IPS-20b (cell line): ENCODE measurements at regions not wholly inside any gene's neighbourhood (a gene's known extent, or its start where the extent isn't known, plus 50 kb on each side); places are given as distances from the start of the nearest gene placed in this dataset.

Experiments used
- H3K27ac ChIP-seq: one replicate; pipeline ENCODE4 v1.5.1; 2013; ENCODE audit warnings: low read length
- H3K27me3 ChIP-seq: 2 replicates; pipeline ENCODE4 v1.6.1; 2013; ENCODE audit warnings: mild to moderate bottlenecking, low read length, inconsistent platforms; ENCODE audit not compliant: insufficient read depth
- H3K36me3 ChIP-seq: 2 replicates; pipeline ENCODE4 v1.6.1; 2013; ENCODE audit warnings: low read depth, mild to moderate bottlenecking, inconsistent platforms, low read length, moderate library complexity; ENCODE audit not compliant: insufficient read depth
- H3K4me1 ChIP-seq: 2 replicates; pipeline ENCODE4 v1.6.1; 2013; ENCODE audit warnings: mild to moderate bottlenecking, control low read depth, inconsistent platforms, low read length, moderate library complexity; ENCODE audit not compliant: insufficient read depth
- H3K4me3 ChIP-seq: 2 replicates; pipeline ENCODE4 v1.5.1; 2013; ENCODE audit warnings: mild to moderate bottlenecking, low read length, inconsistent platforms
- H3K9ac ChIP-seq: 2 replicates; pipeline ENCODE4 v1.6.1; 2013; ENCODE audit warnings: low read depth, mild to moderate bottlenecking, inconsistent platforms, low read length, moderate library complexity
- H3K9me3 ChIP-seq: 2 replicates; pipeline ENCODE4 v1.6.1; 2013; ENCODE audit warnings: mild to moderate bottlenecking, low read depth, low read length, inconsistent platforms; ENCODE audit not compliant: insufficient read depth

- Histone ChIP-seq H3K36me3 (no peaks in the 10 kb centered on the region), H3K27ac (no peak overlapping the region), H3K4me1 (peaks cover 7% of the 10 kb centered on the region; the same call in 1 of the 2 replicates), H3K9ac (no peak overlapping the region), H3K4me3 (no peak overlapping the region), H3K9me3 (no peaks in the 10 kb centered on the region), H3K27me3 (no peaks in the 10 kb centered on the region)
These were observed 221.2 kb upstream of the ANKRD55 start for GRCh38 chr5:56454219-56454862.

- Histone ChIP-seq H3K36me3 (no peaks in the 10 kb centered on the region), H3K4me1 (no peaks in the 10 kb centered on the region), H3K9me3 (no peaks in the 10 kb centered on the region), H3K27me3 (no peaks in the 10 kb centered on the region), H3K9ac (no peak overlapping the region), H3K27ac (no peak overlapping the region), H3K4me3 (no peak overlapping the region)
These were observed 218.6 kb upstream of the ANKRD55 start for GRCh38 chr5:56451742-56452141.

GRCh38 chr5:56450766-56451165, 217.6 kb upstream of the ANKRD55 start:
- H3K9me3 ChIP-seq: no peaks in the 10 kb centered on the region
- no peak overlapping the region for H3K9ac ChIP-seq
- H3K36me3 ChIP-seq: no peaks in the 10 kb centered on the region
- no peak overlapping the region for H3K4me3 ChIP-seq
- no peaks in the 10 kb centered on the region for H3K27me3 ChIP-seq
- no peaks in the 10 kb centered on the region for H3K4me1 ChIP-seq
- H3K27ac ChIP-seq: no peak overlapping the region

GRCh38 chr5:56449071-56449640, 216.0 kb upstream of the ANKRD55 start:
- H3K27ac ChIP-seq: no peak overlapping the region
- no peak overlapping the region for H3K4me3 ChIP-seq

GRCh38 chr5:56447656-56448055, 214.5 kb upstream of the ANKRD55 start:
- H3K27ac ChIP-seq: no peak overlapping the region
- no peaks in the 10 kb centered on the region for H3K36me3 ChIP-seq
- no peaks in the 10 kb centered on the region for H3K9me3 ChIP-seq
- H3K4me1 ChIP-seq: no peaks in the 10 kb centered on the region
- H3K9ac ChIP-seq: no peak overlapping the region
- H3K4me3 ChIP-seq: no peak overlapping the region
- no peaks in the 10 kb centered on the region for H3K27me3 ChIP-seq

More at GRCh38 chr5:56449071-56449640, 216.0 kb upstream of the ANKRD55 start:
- Histone ChIP-seq H3K36me3 (no peaks in the 10 kb centered on the region), H3K27me3 (no peaks in the 10 kb centered on the region), H3K9ac (no peak overlapping the region), H3K4me1 (no peaks in the 10 kb centered on the region), H3K9me3 (no peaks in the 10 kb centered on the region)

- Histone ChIP-seq H3K9me3 (no peaks in the 10 kb centered on the region), H3K4me3 (no peak overlapping the region), H3K9ac (no peak overlapping the region), H3K27ac (no peak overlapping the region), H3K4me1 (no peaks in the 10 kb centered on the region), H3K36me3 (no peaks in the 10 kb centered on the region), H3K27me3 (no peaks in the 10 kb centered on the region)
These were observed 214.1 kb upstream of the ANKRD55 start for GRCh38 chr5:56447232-56447631.

- H3K4me1 ChIP-seq: no peaks in the 10 kb centered on the region
- no peaks in the 10 kb centered on the region for H3K9me3 ChIP-seq
- H3K9ac ChIP-seq: no peak overlapping the region
- no peaks in the 10 kb centered on the region for H3K27me3 ChIP-seq
- no peaks in the 10 kb centered on the region for H3K36me3 ChIP-seq
- no peak overlapping the region for H3K27ac ChIP-seq
- no peak overlapping the region for H3K4me3 ChIP-seq
These were observed 213.6 kb upstream of the ANKRD55 start for GRCh38 chr5:56446728-56447127.

- Histone ChIP-seq H3K9me3 (no peaks in the 10 kb centered on the region), H3K9ac (no peak overlapping the region), H3K36me3 (no peaks in the 10 kb centered on the region), H3K4me1 (no peaks in the 10 kb centered on the region), H3K27ac (no peak overlapping the region), H3K27me3 (no peaks in the 10 kb centered on the region), H3K4me3 (no peak overlapping the region)
These were observed 210.7 kb upstream of the ANKRD55 start for GRCh38 chr5:56443826-56444225.

GRCh38 chr5:56440871-56441740, 208.0 kb upstream of the ANKRD55 start:
- H3K4me1 ChIP-seq: no peaks in the 10 kb centered on the region
- H3K9ac ChIP-seq: no peak overlapping the region
- H3K4me3 ChIP-seq: no peak overlapping the region
- H3K9me3 ChIP-seq: no peaks in the 10 kb centered on the region
- H3K27me3 ChIP-seq: no peaks in the 10 kb centered on the region
- H3K27ac ChIP-seq: no peak overlapping the region
- H3K36me3 ChIP-seq: no peaks in the 10 kb centered on the region

- H3K9ac ChIP-seq: no peak overlapping the region
These were observed 201.9 kb upstream of the ANKRD55 start for GRCh38 chr5:56434986-56435385.

GRCh38 chr5:56433039-56433617, 200.0 kb upstream of the ANKRD55 start:
- H3K4me1 ChIP-seq: no peaks in the 10 kb centered on the region
- no peaks in the 10 kb centered on the region for H3K9me3 ChIP-seq
- no peaks in the 10 kb centered on the region for H3K27me3 ChIP-seq
- H3K27ac ChIP-seq: no peak overlapping the region
- no peak overlapping the region for H3K4me3 ChIP-seq
- no peak overlapping the region for H3K9ac ChIP-seq
- no peaks in the 10 kb centered on the region for H3K36me3 ChIP-seq

More at GRCh38 chr5:56434986-56435385, 201.9 kb upstream of the ANKRD55 start:
- no peaks in the 10 kb centered on the region for H3K4me1 ChIP-seq
- no peak overlapping the region for H3K27ac ChIP-seq
- H3K36me3 ChIP-seq: no peaks in the 10 kb centered on the region
- H3K4me3 ChIP-seq: no peak overlapping the region
- H3K27me3 ChIP-seq: no peaks in the 10 kb centered on the region
- no peaks in the 10 kb centered on the region for H3K9me3 ChIP-seq
